ENCODE measurements at regions not wholly inside any gene's neighbourhood (a gene's known extent, or its start where the extent isn't known, plus 50 kb on each side); places are given as distances from the start of the nearest gene placed in this dataset.

DNA sequence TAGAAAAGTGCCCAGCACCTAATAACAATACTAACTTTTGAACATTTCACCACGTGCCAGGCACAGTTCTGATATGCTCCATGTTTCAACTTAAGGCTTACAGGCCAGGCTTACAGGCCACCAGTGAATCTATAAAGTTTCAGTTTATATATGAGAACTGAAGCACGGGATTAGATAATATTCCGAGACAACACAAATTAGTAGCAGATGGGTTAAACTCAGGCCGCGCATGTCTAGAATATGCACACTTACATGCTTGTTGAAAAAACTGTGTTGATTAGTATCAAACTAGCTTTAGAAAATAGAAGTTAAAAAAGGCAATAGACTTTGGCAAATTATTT is 587.9 kb downstream of the MTRR start:
- no peak for TF ChIP-seq NR1H2 (CRISPR knock-in tag; IDR thresholded peaks at IDR 0.05)
- TF ChIP-seq, protein P1, sequence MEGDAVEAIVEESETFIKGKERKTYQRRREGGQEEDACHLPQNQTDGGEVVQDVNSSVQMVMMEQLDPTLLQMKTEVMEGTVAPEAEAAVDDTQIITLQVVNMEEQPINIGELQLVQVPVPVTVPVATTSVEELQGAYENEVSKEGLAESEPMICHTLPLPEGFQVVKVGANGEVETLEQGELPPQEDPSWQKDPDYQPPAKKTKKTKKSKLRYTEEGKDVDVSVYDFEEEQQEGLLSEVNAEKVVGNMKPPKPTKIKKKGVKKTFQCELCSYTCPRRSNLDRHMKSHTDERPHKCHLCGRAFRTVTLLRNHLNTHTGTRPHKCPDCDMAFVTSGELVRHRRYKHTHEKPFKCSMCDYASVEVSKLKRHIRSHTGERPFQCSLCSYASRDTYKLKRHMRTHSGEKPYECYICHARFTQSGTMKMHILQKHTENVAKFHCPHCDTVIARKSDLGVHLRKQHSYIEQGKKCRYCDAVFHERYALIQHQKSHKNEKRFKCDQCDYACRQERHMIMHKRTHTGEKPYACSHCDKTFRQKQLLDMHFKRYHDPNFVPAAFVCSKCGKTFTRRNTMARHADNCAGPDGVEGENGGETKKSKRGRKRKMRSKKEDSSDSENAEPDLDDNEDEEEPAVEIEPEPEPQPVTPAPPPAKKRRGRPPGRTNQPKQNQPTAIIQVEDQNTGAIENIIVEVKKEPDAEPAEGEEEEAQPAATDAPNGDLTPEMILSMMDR (IDR thresholded peaks at IDR 0.05) = no peak
- TF ChIP-seq JUN (CRISPR knock-in tag; IDR thresholded peaks at IDR 0.05) = no peak
- TF ChIP-seq, protein P2, sequence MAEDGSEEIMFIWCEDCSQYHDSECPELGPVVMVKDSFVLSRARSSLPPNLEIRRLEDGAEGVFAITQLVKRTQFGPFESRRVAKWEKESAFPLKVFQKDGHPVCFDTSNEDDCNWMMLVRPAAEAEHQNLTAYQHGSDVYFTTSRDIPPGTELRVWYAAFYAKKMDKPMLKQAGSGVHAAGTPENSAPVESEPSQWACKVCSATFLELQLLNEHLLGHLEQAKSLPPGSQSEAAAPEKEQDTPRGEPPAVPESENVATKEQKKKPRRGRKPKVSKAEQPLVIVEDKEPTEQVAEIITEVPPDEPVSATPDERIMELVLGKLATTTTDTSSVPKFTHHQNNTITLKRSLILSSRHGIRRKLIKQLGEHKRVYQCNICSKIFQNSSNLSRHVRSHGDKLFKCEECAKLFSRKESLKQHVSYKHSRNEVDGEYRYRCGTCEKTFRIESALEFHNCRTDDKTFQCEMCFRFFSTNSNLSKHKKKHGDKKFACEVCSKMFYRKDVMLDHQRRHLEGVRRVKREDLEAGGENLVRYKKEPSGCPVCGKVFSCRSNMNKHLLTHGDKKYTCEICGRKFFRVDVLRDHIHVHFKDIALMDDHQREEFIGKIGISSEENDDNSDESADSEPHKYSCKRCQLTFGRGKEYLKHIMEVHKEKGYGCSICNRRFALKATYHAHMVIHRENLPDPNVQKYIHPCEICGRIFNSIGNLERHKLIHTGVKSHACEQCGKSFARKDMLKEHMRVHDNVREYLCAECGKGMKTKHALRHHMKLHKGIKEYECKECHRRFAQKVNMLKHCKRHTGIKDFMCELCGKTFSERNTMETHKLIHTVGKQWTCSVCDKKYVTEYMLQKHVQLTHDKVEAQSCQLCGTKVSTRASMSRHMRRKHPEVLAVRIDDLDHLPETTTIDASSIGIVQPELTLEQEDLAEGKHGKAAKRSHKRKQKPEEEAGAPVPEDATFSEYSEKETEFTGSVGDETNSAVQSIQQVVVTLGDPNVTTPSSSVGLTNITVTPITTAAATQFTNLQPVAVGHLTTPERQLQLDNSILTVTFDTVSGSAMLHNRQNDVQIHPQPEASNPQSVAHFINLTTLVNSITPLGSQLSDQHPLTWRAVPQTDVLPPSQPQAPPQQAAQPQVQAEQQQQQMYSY (CRISPR knock-in tag; IDR thresholded peaks at IDR 0.05) = no peak
- TF ChIP-seq IRF2 (CRISPR knock-in tag; IDR thresholded peaks at IDR 0.05; ENCODE audit: borderline replicate concordance, low read depth) = no peak
